Right lobe of liver (tissue), 4 donors: ENCODE measurements at regions not wholly inside any gene's neighbourhood (a gene's known extent, or its start where the extent isn't known, plus 50 kb on each side); places are given as distances from the start of the nearest gene placed in this dataset.

ENCODE experiments used
- CTCF ChIP-seq, 4 donors: fragments of 200-600 bp in 3 of 4; fragments of 450-650 bp in 1 of 4; IDR thresholded peaks; one replicate each; pipeline versions ENCODE4 v1.5.1 to v1.8.0; 2016 to 2022; ENCODE audit warnings: antibody characterized with exemption in 4 of 4, mild to moderate bottlenecking in 2 of 4
- POLR2A ChIP-seq: fragments of 450-650 bp; IDR thresholded peaks from one replicate; pipeline ENCODE4 v1.6.1; 2017; ENCODE audit warnings: antibody characterized with exemption, mild to moderate bottlenecking
- donor health status: DM: no; HTN: no; CAD: no.
- donor health status: DM: no; HTN: no; CAD: no.
- donor health status: DM: no; HTN: yes; CAD: no.

GRCh38 chr22:49062802-49063544, 764.7 kb downstream of the BRD1 start:
- TF ChIP-seq CTCF (IDR thresholded peaks at IDR 0.05) (no peak), POLR2A (no peak)
